HCT116 (cell line): ENCODE measurements at regions not wholly inside any gene's neighbourhood (a gene's known extent, or its start where the extent isn't known, plus 50 kb on each side); places are given as distances from the start of the nearest gene placed in this dataset.

Source experiments
- ATAC-seq: fragments of 200-7000 bp; cut with Tn5 transposase; 2 replicates; pipeline ENCODE4 v1.9.1; 2020; ENCODE audit warnings: mild to moderate bottlenecking, moderate library complexity
- BruUV-seq: library from RNA; stranded (reverse); fragments of 400-500 nt; replicated peaks from 2 replicates; lab custom pipeline; 2021; lab: Mats Ljungman, UMichigan
- CTCF ChIA-PET: fragments of 300-600 bp; sonication (Branson Sonifier 250); formaldehyde crosslinking; loops from one replicate; lab custom pipeline; 2021; ENCODE audit warnings: antibody characterized with exemption; lab: Charles Lee
- POLR2A ChIA-PET: fragments of 300-600, 350-600 bp; sonication (Branson Sonifier 250); formaldehyde crosslinking; loops from one replicate; lab custom pipeline; 2021; ENCODE audit warnings: antibody characterized with exemption; lab: Charles Lee
- RAD21 ChIA-PET, 2 experiments: fragments of 300-600 bp; sonication (Branson Sonifier 250); formaldehyde crosslinking; loops; one replicate each; lab custom pipeline; 2023; ENCODE audit warnings: low total read pairs in 2 of 2; ENCODE audit not compliant: uncharacterized antibody in 2 of 2, unreplicated experiment in 2 of 2, low non-redundant PET in 1 of 2; lab: Charles Lee
- DNase-seq: peaks from one replicate; pipeline ENCODE4 v3.0.0-alpha.2; 2010; ENCODE audit warnings: low read depth, low spot score
- H2AFZ ChIP-seq: fragments of 200-600 bp; shearing (Covaris generic), sonication (generic); 2 replicates; pipeline ENCODE4 v1.6.1; 2017; ENCODE audit warnings: low read depth, mixed run types, mixed read lengths, antibody characterized with exemption, low read length; ENCODE audit not compliant: poor library complexity, severe bottlenecking
- H3K27ac ChIP-seq: 2 replicates; pipeline ENCODE4 v1.5.1; 2012; ENCODE audit warnings: low read depth, low read length
- H3K27me3 ChIP-seq: fragments of 200-600 bp; sonication (generic); 2 replicates; pipeline ENCODE4 v1.6.1; 2016; ENCODE audit warnings: mixed run types, low read length, mixed read lengths; ENCODE audit not compliant: insufficient read depth
- H3K36me3 ChIP-seq, 2 experiments: fragments of 200-500 bp in 1 of 2; fragments of 200-600 bp in 1 of 2; sonication (Bioruptor generic) in 1 of 2; sonication (generic) in 1 of 2; 2 replicates each; pipeline versions ENCODE4 v1.5.1 to v1.6.1; 2014 to 2016; ENCODE audit warnings: low read length in 2 of 2, inconsistent platforms in 1 of 2, mixed read lengths in 1 of 2, mixed run types in 1 of 2; ENCODE audit not compliant: insufficient read depth in 2 of 2, control insufficient read depth in 1 of 2
- H3K4me1 ChIP-seq, 2 experiments: fragments of 200-600 bp in 1 of 2; sonication (generic) in 1 of 2; 2 replicates each; pipeline versions ENCODE4 v1.5.1 to v1.6.1; 2012 to 2017; ENCODE audit warnings: low read length in 2 of 2, inconsistent platforms in 1 of 2, mild to moderate bottlenecking in 1 of 2, mixed read lengths in 1 of 2, mixed run types in 1 of 2, moderate library complexity in 1 of 2; ENCODE audit not compliant: insufficient read depth in 2 of 2, control insufficient read depth in 1 of 2
- H3K4me2 ChIP-seq: fragments of 200-600 bp; sonication (generic); 2 replicates; pipeline ENCODE4 v1.6.1; 2017; ENCODE audit warnings: mixed run types, low read length, mixed read lengths
- H3K4me3 ChIP-seq, 2 experiments: fragments of 200-600 bp in 1 of 2; sonication (generic) in 1 of 2; replicated peaks in 1 of 2; 2 replicates each; pipeline ENCODE4 v1.5.1; 2011 to 2016; ENCODE audit warnings: low read length in 2 of 2, control low read depth in 1 of 2, low read depth in 1 of 2, mild to moderate bottlenecking in 1 of 2, mixed read lengths in 1 of 2, mixed run types in 1 of 2
- H3K79me2 ChIP-seq: fragments of 200-600 bp; sonication (generic); 2 replicates; pipeline ENCODE4 v1.6.1; 2017; ENCODE audit warnings: mild to moderate bottlenecking, mixed run types, low read length, moderate library complexity, mixed read lengths; ENCODE audit not compliant: insufficient read depth
- H3K9ac ChIP-seq: fragments of 200-600 bp; sonication (generic); 2 replicates; pipeline ENCODE4 v1.6.1; 2016; ENCODE audit warnings: low read length, mixed read lengths
- H3K9me2 ChIP-seq: fragments of 200-600 bp; sonication (generic), shearing (Covaris generic); 2 replicates; pipeline ENCODE4 v1.6.1; 2017; ENCODE audit warnings: mixed run types, mild to moderate bottlenecking, moderate library complexity; ENCODE audit not compliant: insufficient read depth
- H3K9me3 ChIP-seq, 2 experiments: fragments of 200-500 bp in 1 of 2; fragments of 200-600 bp in 1 of 2; sonication (Bioruptor generic) in 1 of 2; sonication (generic) in 1 of 2; 2 replicates each; pipeline ENCODE4 v1.6.1; 2014 to 2017; ENCODE audit warnings: low read length in 2 of 2, mixed read lengths in 2 of 2, inconsistent platforms in 1 of 2, low read depth in 1 of 2, mild to moderate bottlenecking in 1 of 2, mixed run types in 1 of 2, moderate library complexity in 1 of 2; ENCODE audit not compliant: control insufficient read depth in 1 of 2, insufficient read depth in 1 of 2
- H4K20me1 ChIP-seq: fragments of 200-600 bp; sonication (generic), shearing (Covaris generic); 2 replicates; pipeline ENCODE4 v1.6.1; 2017; ENCODE audit warnings: mixed run types, mild to moderate bottlenecking, moderate library complexity; ENCODE audit not compliant: insufficient read depth
- CBX3 ChIP-seq: IDR thresholded peaks from 2 replicates; pipeline ENCODE4 v1.6.1; 2012; ENCODE audit warnings: low read depth
- EZH2 ChIP-seq: fragments of 200-600 bp; sonication (generic); IDR thresholded peaks from 2 replicates; pipeline ENCODE4 v1.6.1; 2017; ENCODE audit warnings: antibody characterized with exemption, mixed run types
- FOSL1 ChIP-seq: IDR thresholded peaks from 2 replicates; pipeline ENCODE4 v1.6.1; 2012; ENCODE audit warnings: low read depth
- RAD21 ChIP-seq: IDR thresholded peaks from 2 replicates; pipeline ENCODE4 v1.6.1; 2012; ENCODE audit warnings: low read depth, mild to moderate bottlenecking
- SRF ChIP-seq: IDR thresholded peaks from 2 replicates; pipeline ENCODE4 v1.6.1; 2012; ENCODE audit warnings: low read depth
- ZNF274 ChIP-seq: fragments of 200-500 bp; sonication (Bioruptor generic); IDR thresholded peaks from 2 replicates; pipeline ENCODE4 v1.6.1; 2014; ENCODE audit warnings: mild to moderate bottlenecking, low read depth, low read length, inconsistent platforms
- intact Hi-C: fragments of 100-400 bp; cut with micrococcal nuclease; formaldehyde crosslinking; loops from 2 replicates; pipeline ENCODE4 v1.10.0; 2022

- DNase-seq, result no peak
- no TSS peak for BruUV-seq
- H3K4me1 ChIP-seq, result no peaks in the 10 kb centered on the region
Measured at GRCh38 chr18:24756385-24756784, 295.9 kb downstream of the HRH4 start.

GRCh38 chr18:24757134-24757533, 296.7 kb downstream of the HRH4 start:
- DNase-seq (no peak), ATAC-seq (no peak)
- Histone ChIP-seq H3K79me2 (no peaks in the 10 kb centered on the region), H3K4me1 (no peaks in the 10 kb centered on the region), H3K4me3 (no peak overlapping the region), H3K9me3 (no peaks in the 10 kb centered on the region), H2AFZ (no peak overlapping the region), H3K36me3 (no peaks in the 10 kb centered on the region), H3K4me2 (no peak overlapping the region), H4K20me1 (no peaks in the 10 kb centered on the region), H3K9ac (no peak overlapping the region), H3K9me2 (no peaks in the 10 kb centered on the region), H3K27ac (no peak overlapping the region), H3K27me3 (no peaks in the 10 kb centered on the region)
- TF ChIP-seq FOSL1 (no peak), ZNF274 (no peak), CBX3 (no peak), RAD21 (no peak), SRF (no peak)
- ChIA-PET RAD21 (no interaction called here), CTCF (no interaction called here), POLR2A (no interaction called here)
- intact Hi-C loops, result no loop called here
- BruUV-seq, result no TSS peak

More at GRCh38 chr18:24756385-24756784, 295.9 kb downstream of the HRH4 start:
- Histone ChIP-seq H3K36me3 (no peaks in the 10 kb centered on the region), H3K4me3 (no peak overlapping the region), H2AFZ (no peak overlapping the region), H3K27me3 (no peaks in the 10 kb centered on the region), H3K4me2 (no peak overlapping the region), H3K27ac (no peak overlapping the region), H4K20me1 (no peaks in the 10 kb centered on the region), H3K79me2 (no peaks in the 10 kb centered on the region), H3K9ac (no peak overlapping the region), H3K9me3 (no peaks in the 10 kb centered on the region), H3K9me2 (no peaks in the 10 kb centered on the region)
- ATAC-seq, result no peak
- ChIA-PET CTCF (no interaction called here), RAD21 (no interaction called here), POLR2A (no interaction called here)
- intact Hi-C loops, result no loop called here
- TF ChIP-seq EZH2, result no peak
